ENCODE measurements at regions not wholly inside any gene's neighbourhood (a gene's known extent, or its start where the extent isn't known, plus 50 kb on each side); places are given as distances from the start of the nearest gene placed in this dataset.

DNA sequence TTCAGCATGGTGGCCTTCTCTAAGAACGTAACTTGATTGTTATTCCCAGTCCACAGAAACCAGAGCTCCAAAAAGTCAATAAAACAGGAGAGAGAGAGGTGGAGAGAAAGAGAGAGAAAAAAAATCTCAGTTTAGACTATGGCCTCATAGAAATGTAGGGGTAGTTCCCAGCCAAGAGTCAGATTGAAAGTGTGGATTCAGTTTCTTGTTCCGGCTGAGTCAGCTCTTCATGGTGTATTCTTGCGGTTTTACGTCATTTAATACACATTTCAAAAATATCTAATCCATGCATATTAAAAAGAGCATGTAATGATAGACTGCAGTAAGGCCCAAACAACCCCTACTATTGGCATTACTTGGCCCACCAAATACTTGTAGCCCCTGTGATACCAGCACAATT is 303.9 kb downstream of the ETAA1 start:
- TF ChIP-seq CSDC2 (CRISPR knock-in tag; IDR thresholded peaks at IDR 0.05) (no peak), ZFP3 (CRISPR knock-in tag; IDR thresholded peaks at IDR 0.05) (no peak), RARB (CRISPR knock-in tag; IDR thresholded peaks at IDR 0.05) (no peak), PPARA (CRISPR knock-in tag; IDR thresholded peaks at IDR 0.05; ENCODE audit: borderline replicate concordance) (no peak), OSR1 (CRISPR knock-in tag; IDR thresholded peaks at IDR 0.05) (no peak), ISL1 (CRISPR knock-in tag; IDR thresholded peaks at IDR 0.05) (no peak), ZNF8 (CRISPR knock-in tag; IDR thresholded peaks at IDR 0.05) (no peak), TCF4 (CRISPR knock-in tag; IDR thresholded peaks at IDR 0.05; ENCODE audit: borderline replicate concordance) (no peak), ZC3H10 (CRISPR knock-in tag; IDR thresholded peaks at IDR 0.05) (no peak), ZNF565 (CRISPR knock-in tag; conservative IDR thresholded peaks at IDR 0.05; ENCODE audit: low read depth) (no peak), GLIS3 (CRISPR knock-in tag; IDR thresholded peaks at IDR 0.05) (no peak), ZNF70 (CRISPR knock-in tag; IDR thresholded peaks at IDR 0.05) (no peak)
- TF ChIP-seq, protein P1, sequence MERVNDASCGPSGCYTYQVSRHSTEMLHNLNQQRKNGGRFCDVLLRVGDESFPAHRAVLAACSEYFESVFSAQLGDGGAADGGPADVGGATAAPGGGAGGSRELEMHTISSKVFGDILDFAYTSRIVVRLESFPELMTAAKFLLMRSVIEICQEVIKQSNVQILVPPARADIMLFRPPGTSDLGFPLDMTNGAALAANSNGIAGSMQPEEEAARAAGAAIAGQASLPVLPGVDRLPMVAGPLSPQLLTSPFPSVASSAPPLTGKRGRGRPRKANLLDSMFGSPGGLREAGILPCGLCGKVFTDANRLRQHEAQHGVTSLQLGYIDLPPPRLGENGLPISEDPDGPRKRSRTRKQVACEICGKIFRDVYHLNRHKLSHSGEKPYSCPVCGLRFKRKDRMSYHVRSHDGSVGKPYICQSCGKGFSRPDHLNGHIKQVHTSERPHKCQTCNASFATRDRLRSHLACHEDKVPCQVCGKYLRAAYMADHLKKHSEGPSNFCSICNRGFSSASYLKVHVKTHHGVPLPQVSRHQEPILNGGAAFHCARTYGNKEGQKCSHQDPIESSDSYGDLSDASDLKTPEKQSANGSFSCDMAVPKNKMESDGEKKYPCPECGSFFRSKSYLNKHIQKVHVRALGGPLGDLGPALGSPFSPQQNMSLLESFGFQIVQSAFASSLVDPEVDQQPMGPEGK (CRISPR knock-in tag; IDR thresholded peaks at IDR 0.05; ENCODE audit: borderline replicate concordance) = no peak
- TF ChIP-seq, protein P2, sequence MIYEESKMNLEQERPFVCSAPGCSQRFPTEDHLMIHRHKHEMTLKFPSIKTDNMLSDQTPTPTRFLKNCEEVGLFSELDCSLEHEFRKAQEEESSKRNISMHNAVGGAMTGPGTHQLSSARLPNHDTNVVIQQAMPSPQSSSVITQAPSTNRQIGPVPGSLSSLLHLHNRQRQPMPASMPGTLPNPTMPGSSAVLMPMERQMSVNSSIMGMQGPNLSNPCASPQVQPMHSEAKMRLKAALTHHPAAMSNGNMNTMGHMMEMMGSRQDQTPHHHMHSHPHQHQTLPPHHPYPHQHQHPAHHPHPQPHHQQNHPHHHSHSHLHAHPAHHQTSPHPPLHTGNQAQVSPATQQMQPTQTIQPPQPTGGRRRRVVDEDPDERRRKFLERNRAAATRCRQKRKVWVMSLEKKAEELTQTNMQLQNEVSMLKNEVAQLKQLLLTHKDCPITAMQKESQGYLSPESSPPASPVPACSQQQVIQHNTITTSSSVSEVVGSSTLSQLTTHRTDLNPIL (CRISPR knock-in tag; IDR thresholded peaks at IDR 0.05; ENCODE audit: low read depth) = no peak
